Left ventricle myocardium superior (tissue), 1 donor: ENCODE measurements at regions not wholly inside any gene's neighbourhood (a gene's known extent, or its start where the extent isn't known, plus 50 kb on each side); places are given as distances from the start of the nearest gene placed in this dataset.
"Not testable (repeated sequence)": the region's sequence is repeated elsewhere in the genome, so short reads cannot be mapped to it uniquely, and the experiment has no call there.

Experiments
- ATAC-seq: fragments of 200-7000 bp; cut with Tn5 transposase; one replicate; pipeline ENCODE4 v1.9.1; 2020; ENCODE audit warnings: mild to moderate bottlenecking, moderate library complexity
- DNase-seq: peaks from one replicate; pipeline ENCODE4 v3.0.0-alpha.2; 2020
- intact Hi-C: fragments of 100-400 bp; cut with micrococcal nuclease; formaldehyde crosslinking; loops from one replicate; pipeline ENCODE4 v1.11.0; 2022
- donor health status: DM: no; HTN: yes; CAD: no; lungs with severe emphysema.

DNA sequence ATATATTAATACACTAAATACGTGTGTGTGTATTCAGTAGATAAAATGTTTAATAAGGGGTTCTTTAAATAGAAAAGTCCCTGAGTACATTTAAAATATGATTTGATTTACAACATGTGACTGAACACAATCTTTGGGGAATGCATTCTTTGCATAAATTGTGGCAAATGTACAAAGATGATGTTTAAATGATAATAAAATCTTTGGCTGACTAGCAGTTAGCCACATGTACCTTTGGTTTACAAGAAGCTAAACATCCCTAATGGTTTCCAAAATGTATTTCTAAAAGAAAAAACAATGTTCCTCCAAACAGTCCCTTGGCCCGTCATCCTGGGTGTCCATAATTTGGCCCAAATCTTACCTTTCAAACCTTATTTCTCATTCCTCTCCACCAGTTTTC, 106.4 kb upstream of the MARK1 start:
- no peak for DNase-seq
- no peak for ATAC-seq
- intact Hi-C loops: no loop called here

DNA sequence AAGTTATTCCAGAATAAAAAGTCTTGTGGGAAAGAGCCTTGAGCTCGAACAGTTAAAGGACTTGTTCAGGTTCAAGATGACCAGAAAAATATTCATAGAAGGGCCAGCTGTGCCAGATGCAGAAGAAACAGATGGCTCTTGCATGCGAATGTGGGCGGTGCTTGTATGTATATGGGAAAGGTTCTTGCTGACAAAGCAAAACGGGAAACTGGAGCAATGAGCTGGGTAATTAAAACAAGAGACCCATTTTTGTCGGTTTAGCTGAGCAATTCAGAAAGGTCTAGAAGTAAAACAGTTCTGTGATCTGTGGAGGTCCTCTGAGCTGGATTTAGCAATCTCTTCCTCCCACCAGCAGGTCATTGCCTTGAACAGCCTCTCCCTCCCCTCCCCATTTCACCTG, 107.2 kb upstream of the MARK1 start:
- ATAC-seq (no peak), DNase-seq (no peak)

GRCh38 chr1:220412382-220412781, 115.6 kb upstream of the MARK1 start:
- intact Hi-C loops, DNase-seq, ATAC-seq: not testable (repeated sequence)

More for the DNA sequence above, 107.2 kb upstream of the MARK1 start:
- intact Hi-C loops: no loop called here

- intact Hi-C loops: no loop called here
- DNase-seq: no peak
- no peak for ATAC-seq
These were observed 117.3 kb upstream of the MARK1 start for GRCh38 chr1:220410611-220411010.

DNA sequence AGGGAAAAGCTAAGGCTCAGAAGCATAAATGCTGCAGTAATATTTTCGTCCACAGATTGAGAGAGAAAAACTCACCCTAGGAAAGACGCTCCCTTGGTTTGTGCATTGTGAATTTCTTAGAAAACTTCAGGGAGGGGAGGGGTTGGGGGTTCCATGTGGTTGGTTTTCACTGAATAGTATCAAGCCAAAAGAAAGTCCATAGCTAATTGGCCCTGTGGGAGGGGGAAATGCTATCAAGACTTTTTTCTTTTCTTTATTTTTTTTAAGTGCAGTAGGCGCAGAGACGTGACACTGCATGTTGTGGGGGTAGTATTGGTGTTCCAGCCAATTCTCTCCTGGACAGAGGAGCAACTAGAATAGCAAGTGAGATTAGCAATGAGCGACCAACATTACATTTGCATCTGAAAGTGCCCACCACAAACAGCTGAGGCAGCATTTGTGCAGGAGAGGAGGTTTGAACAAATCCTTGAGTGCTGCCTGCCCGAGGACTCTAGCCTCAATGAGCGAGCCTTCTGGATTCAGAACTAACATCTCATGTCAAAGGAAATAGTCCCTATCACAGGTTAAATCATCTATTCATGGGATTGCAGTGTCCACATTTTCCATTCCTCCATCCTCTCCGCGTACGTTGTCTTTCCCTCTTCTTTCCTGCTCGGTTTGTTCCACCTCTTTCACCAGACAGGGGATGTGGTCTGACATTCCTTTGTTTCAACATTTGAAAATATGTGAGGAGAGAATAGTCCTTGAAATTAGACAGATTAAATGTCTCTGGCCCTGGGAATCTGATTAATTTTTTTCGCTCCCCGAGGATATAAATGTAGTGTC, 118.0 kb upstream of the MARK1 start:
- no peak for DNase-seq
- intact Hi-C loops: no loop called here
- ATAC-seq: no peak

DNA sequence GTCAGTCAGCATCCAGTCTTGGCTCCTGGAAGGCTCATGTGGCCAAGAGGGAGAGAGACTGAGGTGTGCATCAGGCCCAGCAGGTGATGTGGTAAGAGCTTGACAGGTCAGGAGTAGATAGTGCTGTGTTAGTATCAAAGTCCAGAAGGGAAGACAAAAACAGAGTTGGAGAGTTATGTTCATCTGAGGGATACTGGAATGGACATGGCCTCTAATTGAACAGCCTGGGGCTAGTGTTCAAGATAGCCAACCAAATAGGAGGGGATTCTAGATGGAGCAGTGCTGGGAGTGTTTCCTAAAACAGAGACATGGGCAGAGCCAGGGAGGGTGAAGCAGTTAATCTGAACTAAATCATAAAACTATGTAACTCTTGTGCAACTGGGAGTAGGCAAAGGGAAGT, 120.7 kb upstream of the MARK1 start:
- ATAC-seq: no peak
- intact Hi-C loops: no loop called here

DNA sequence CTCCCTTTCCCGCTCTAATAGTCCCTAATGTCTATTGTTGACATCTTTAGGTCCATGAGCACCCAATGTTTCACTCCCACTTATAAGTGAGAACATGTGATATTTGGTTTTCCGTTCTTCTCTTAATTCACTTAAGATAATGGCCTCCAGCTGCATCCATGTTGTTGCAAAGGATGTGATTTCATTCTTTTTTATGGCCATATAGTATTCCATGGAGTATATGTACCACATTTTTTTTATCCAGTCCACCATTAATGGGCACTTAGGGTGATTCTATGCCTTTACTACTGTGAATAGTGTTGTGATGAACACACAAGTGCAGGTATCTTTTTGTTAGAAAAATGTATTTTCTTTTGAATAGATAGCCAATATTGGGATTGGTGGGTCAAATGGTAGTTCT, 126.0 kb upstream of the RAB3GAP2 start:
- intact Hi-C loops: no loop called here
- no peak for ATAC-seq
- DNase-seq: no peak

More for the DNA sequence above, 120.7 kb upstream of the MARK1 start:
- DNase-seq: no peak

DNA sequence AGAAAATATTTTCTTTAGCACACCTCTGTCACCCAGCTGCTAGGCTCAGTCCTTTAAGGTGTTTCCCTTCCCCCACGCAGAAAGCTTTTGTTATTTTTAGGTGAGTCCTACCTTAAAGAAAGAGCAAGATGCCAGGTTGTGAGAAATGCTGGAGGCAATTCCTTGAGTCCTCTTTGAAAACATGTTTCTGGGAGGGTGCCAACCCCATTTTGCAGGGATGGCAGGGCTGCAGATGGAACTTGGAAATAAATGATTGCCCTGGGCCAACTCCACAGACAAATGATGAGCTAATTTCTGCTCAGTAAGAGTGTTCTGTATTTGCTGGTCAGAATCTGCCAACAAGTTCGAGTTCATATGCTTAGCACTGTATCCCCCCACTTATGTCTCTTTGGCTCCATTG, 119.2 kb upstream of the RAB3GAP2 start:
- DNase-seq (no peak), ATAC-seq (no peak)

GRCh38 chr1:220389634-220390033, 117.4 kb upstream of the RAB3GAP2 start:
- intact Hi-C loops: no loop called here
- ATAC-seq (no peak), DNase-seq (no peak)

More for the DNA sequence above, 119.2 kb upstream of the RAB3GAP2 start:
- intact Hi-C loops: no loop called here

- no peak for ATAC-seq
- no peak for DNase-seq
- intact Hi-C loops: no loop called here
These were observed 114.4 kb upstream of the RAB3GAP2 start for GRCh38 chr1:220386494-220387195.

- ATAC-seq (no peak), DNase-seq (no peak)
- intact Hi-C loops: no loop called here
These were observed 112.9 kb upstream of the RAB3GAP2 start for GRCh38 chr1:220385158-220385557.

DNA sequence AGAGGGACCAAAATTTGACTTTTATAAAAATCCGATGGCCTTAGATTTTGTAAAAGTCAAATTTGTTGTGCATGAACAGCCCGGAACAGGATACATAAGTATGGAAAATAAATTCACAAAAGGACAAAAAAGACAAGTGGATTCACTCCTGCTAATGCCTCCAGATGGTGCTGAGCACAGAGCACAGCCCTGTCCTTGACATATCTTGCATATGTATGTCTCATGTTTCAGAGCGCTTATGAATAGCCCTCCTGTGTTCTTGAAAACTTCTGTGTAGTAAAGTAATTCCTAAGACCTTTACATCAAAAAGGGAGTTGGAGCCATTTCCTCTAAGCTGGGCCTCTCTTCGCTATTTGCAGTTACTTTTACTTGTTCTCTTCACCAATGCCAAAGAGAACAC, 110.7 kb upstream of the RAB3GAP2 start:
- intact Hi-C loops: no loop called here

GRCh38 chr1:220380885-220381284, 108.6 kb upstream of the RAB3GAP2 start:
- intact Hi-C loops: no loop called here
- DNase-seq: no peak
- no peak for ATAC-seq

More for the DNA sequence above, 110.7 kb upstream of the RAB3GAP2 start:
- ATAC-seq (no peak), DNase-seq (no peak)

DNA sequence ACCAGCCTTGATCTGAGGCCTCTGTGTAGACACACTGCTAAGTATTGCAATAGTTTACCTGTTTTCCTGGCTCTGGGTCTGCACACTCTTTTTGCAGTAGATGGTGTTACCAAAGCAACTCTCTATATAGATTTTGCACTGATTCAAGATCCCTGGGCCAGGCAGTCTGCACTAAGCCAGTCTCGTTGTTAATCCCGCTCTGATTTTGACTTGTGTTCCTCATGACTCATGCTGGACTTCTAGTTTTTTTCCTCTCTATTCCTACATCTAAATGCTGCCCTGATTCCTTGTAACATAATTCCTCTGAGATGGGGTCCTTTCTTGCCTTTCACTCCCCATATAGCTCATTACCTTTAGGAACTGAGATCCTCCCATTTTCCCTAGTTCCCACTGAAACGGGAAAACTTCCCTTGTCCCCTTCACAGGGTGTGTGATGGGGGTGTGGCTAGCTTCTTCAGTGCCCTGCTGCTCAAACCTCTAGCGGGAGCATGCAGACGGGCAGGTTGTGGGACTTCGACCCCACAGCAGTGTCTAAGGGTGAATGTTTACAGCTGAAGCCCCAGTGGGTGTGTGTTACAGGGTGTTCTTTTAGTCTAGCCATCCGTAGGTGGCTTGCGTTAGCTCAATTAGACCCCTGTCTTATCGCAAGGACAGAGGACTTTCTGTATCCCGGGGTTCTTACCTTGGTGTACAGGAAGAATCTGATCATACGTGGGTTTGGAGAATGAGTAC, 106.5 kb upstream of the RAB3GAP2 start:
- ATAC-seq: no peak

GRCh38 chr1:220375715-220376114, 103.5 kb upstream of the RAB3GAP2 start:
- intact Hi-C loops: no loop called here
- DNase-seq (no peak), ATAC-seq (no peak)

More for the DNA sequence above, 106.5 kb upstream of the RAB3GAP2 start:
- intact Hi-C loops: no loop called here
- no peak for DNase-seq

- no peak for ATAC-seq
- intact Hi-C loops: no loop called here
- DNase-seq: no peak
These were observed 102.2 kb upstream of the RAB3GAP2 start for GRCh38 chr1:220374449-220374848.

DNA sequence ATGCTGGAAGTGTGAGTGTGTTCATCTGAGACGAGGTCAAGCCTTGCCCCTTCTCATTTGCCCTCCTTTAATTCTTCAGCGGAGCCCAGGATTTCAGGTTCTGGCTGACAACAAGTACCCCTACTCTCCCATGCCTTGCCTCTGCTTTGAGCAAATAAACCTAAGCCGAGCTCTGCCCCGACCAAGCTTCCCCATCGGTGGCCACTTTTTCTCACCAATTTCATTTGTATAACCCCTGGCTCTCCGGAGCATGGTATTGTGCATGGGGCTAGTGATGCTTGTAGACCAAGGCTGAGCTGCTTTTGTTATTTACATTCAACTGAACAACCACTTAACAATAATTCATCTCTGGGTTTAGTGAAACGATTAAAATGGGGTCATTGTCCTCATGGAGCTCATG, 100.2 kb upstream of the RAB3GAP2 start:
- intact Hi-C loops: no loop called here
- DNase-seq: no peak
- no peak for ATAC-seq

GRCh38 chr1:220371324-220371723, 99.1 kb upstream of the RAB3GAP2 start:
- intact Hi-C loops: no loop called here
- DNase-seq (no peak), ATAC-seq (no peak)

GRCh38 chr1:220370041-220370700, 97.9 kb upstream of the RAB3GAP2 start:
- intact Hi-C loops: no loop called here
- DNase-seq: no peak
- peak; percentile 66 for ATAC-seq
